ENCODE measurements at regions not wholly inside any gene's neighbourhood (a gene's known extent, or its start where the extent isn't known, plus 50 kb on each side); places are given as distances from the start of the nearest gene placed in this dataset.

DNA sequence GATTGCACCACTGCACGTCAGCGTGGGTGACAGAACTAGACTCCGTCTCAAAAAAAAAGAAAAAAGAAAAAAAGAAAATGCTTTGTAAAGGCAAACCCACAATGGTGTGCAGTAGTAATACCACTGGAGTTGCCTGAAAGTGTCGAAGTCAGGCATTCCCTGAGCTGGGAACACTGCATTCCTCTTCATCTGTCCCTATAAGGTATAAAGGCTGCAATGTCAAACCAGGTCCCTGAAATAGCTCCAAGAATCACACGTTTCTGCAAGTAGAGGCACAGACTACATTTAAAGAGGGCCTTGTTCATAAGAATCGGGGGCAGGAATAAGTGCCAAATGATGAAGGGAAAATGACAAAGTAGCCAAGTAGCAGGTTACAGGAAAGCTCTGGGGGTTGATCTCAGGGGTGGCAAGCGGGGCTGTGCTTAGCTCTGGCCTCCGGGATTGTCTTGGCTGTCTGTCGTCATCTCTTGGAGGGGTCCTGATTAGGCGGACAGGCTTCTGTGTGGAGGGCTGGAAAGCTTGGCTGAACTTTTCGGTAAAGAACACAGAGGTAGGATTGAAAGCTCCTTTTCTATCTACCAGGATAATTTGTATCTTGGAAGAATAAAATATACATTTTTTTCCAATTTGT is 109.1 kb downstream of the PFKFB3 start:
- H3K4me1 ChIP-seq (ENCODE audit: control insufficient read depth, insufficient read depth, low read length), result no peaks in the 10 kb centered on the region
- ChIA-PET POLR2A (no interaction called here), CTCF (interaction anchor here (0.6 kb wide), 1 partner anchor 90 kb away, joined by 3 read pairs; no protein-coding TSS in a partner anchor)
- no peak overlapping the region for H3K27ac ChIP-seq (ENCODE audit: extremely low read depth, low read depth, low read length)
- H3K36me3 ChIP-seq (ENCODE audit: control insufficient read depth in 2 of 2, insufficient read depth in 1 of 2, low read length in 2 of 2), result no peaks in the 10 kb centered on the region
- no peaks in the 10 kb centered on the region for H3K9me3 ChIP-seq (ENCODE audit: control insufficient read depth, insufficient read depth, low read depth, low read length)
- no peak overlapping the region for H3K4me3 ChIP-seq (ENCODE audit: low read depth, low read length)
- TF ChIP-seq ZNF792 (tag by site-specific recombination; IDR thresholded peaks at IDR 0.05), result no peak
- no peak for TF ChIP-seq ZNF664 (tag by site-specific recombination; IDR thresholded peaks at IDR 0.05)
- no peak for TF ChIP-seq PRDM10 (tag by site-specific recombination; IDR thresholded peaks at IDR 0.05)
- no peak for TF ChIP-seq ZNF221 (tag by site-specific recombination; IDR thresholded peaks at IDR 0.05; ENCODE audit: borderline replicate concordance)
- TF ChIP-seq ZNF140 (tag by site-specific recombination; IDR thresholded peaks at IDR 0.05), result no peak
- no peak for TF ChIP-seq ZNF335 (tag by site-specific recombination; conservative IDR thresholded peaks at IDR 0.05)
- TF ChIP-seq, protein P1, sequence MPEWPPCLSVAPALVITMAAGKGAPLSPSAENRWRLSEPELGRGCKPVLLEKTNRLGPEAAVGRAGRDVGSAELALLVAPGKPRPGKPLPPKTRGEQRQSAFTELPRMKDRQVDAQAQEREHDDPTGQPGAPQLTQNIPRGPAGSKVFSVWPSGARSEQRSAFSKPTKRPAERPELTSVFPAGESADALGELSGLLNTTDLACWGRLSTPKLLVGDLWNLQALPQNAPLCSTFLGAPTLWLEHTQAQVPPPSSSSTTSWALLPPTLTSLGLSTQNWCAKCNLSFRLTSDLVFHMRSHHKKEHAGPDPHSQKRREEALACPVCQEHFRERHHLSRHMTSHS (tag by site-specific recombination; IDR thresholded peaks at IDR 0.05), result no peak
- TF ChIP-seq ZNF473 (tag by site-specific recombination; IDR thresholded peaks at IDR 0.05), result no peak
- TF ChIP-seq, protein P2, sequence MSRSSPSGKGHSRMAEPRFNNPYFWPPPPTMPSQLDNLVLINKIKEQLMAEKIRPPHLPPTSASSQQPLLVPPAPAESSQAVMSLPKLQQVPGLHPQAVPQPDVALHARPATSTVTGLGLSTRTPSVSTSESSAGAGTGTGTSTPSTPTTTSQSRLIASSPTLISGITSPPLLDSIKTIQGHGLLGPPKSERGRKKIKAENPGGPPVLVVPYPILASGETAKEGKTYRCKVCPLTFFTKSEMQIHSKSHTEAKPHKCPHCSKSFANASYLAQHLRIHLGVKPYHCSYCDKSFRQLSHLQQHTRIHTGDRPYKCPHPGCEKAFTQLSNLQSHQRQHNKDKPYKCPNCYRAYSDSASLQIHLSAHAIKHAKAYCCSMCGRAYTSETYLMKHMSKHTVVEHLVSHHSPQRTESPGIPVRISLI (tag by site-specific recombination; IDR thresholded peaks at IDR 0.05), result no peak
- TF ChIP-seq ZNF549 (tag by site-specific recombination; IDR thresholded peaks at IDR 0.05), result no peak
- no peak for TF ChIP-seq ZNF148 (tag by site-specific recombination; IDR thresholded peaks at IDR 0.05; ENCODE audit: borderline replicate concordance)
- no peak for TF ChIP-seq ZEB2 (tag by site-specific recombination; IDR thresholded peaks at IDR 0.05)
- TF ChIP-seq ZFP41 (tag by site-specific recombination; IDR thresholded peaks at IDR 0.05; ENCODE audit: borderline replicate concordance), result no peak
- no peak for TF ChIP-seq ZNF776 (tag by site-specific recombination; IDR thresholded peaks at IDR 0.05; ENCODE audit: borderline replicate concordance)
- TF ChIP-seq SP7 (tag by site-specific recombination; IDR thresholded peaks at IDR 0.05), result no peak

- ChIA-PET POLR2A (interaction anchor here (0.6 to 1.0 kb wide), 3 partner anchors 39 to 338 kb away, joined by 3 read pairs; partner anchors contain the start of gene PFKFB3), CTCF (interaction anchor here (0.7 to 1.6 kb wide), 2 partner anchors 56 to 89 kb away, joined by 4 to 5 read pairs; no protein-coding TSS in a partner anchor)
- Histone ChIP-seq H3K4me1 (ENCODE audit: control insufficient read depth, insufficient read depth, low read length) (no peaks in the 10 kb centered on the region), H3K4me3 (ENCODE audit: low read depth, low read length) (no peak overlapping the region), H3K36me3 (ENCODE audit: control insufficient read depth in 2 of 2, insufficient read depth in 1 of 2, low read length in 2 of 2) (no peaks in the 10 kb centered on the region), H3K9me3 (ENCODE audit: control insufficient read depth, insufficient read depth, low read depth, low read length) (no peaks in the 10 kb centered on the region), H3K27ac (ENCODE audit: extremely low read depth, low read depth, low read length) (no peak overlapping the region)
- no peak for TF ChIP-seq ZNF48 (tag by site-specific recombination; IDR thresholded peaks at IDR 0.05)
- TF ChIP-seq YY2 (tag by site-specific recombination; IDR thresholded peaks at IDR 0.05), result no peak
- TF ChIP-seq ZNF473 (tag by site-specific recombination; IDR thresholded peaks at IDR 0.05), result no peak
- TF ChIP-seq ZNF280C (tag by site-specific recombination; IDR thresholded peaks at IDR 0.05), result no peak
- no peak for TF ChIP-seq TCF7L2 (IDR thresholded peaks at IDR 0.05; ENCODE audit: borderline replicate concordance, low read depth, low read length)
- no peak for TF ChIP-seq KLF16 (tag by site-specific recombination; IDR thresholded peaks at IDR 0.05)
- no peak for TF ChIP-seq ZBTB8A (tag by site-specific recombination; IDR thresholded peaks at IDR 0.05)
- no peak for TF ChIP-seq ZNF544 (tag by site-specific recombination; IDR thresholded peaks at IDR 0.05)
- no peak for TF ChIP-seq ZNF354C (tag by site-specific recombination; IDR thresholded peaks at IDR 0.05; ENCODE audit: borderline replicate concordance, low read depth)
Measured at GRCh38 chr10:6312636-6313035, 109.9 kb downstream of the PFKFB3 start.

All from HEK293 (cell line).